Activated CD4-positive, alpha-beta T cell treated with anti-CD3 and anti-CD28 coated beads, Interleukin-2, Interleukin-4, amounts not matched to agents 100 ng/mL and 50 ng/mL, durations not matched to agents 16 hours and 8 hours (primary cell): ENCODE measurements at regions not wholly inside any gene's neighbourhood (a gene's known extent, or its start where the extent isn't known, plus 50 kb on each side); places are given as distances from the start of the nearest gene placed in this dataset.

Source experiments
- DNase-seq: peaks from one replicate; pipeline ENCODE4 v3.0.0-alpha.2; 2020; ENCODE audit warnings: low spot score

DNA sequence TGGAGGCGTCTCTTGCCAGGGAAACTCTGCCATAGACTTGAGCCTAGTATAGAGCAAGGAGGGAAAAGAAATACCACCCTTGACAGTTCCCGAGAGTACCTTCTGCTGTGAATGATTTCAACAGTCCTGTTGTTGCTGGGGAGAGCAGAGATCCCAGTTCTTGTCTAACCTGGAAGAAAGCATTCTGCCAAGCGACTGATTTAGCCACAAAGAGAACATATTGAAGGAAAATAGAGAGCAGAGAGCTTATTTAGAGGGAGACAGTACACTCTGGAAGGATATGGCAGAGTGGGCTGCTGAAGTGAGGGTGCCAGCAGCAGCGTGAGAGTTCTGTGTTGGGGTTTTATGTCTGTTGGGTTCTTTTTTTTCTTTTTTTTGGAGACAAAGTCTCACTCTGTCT lies 966.9 kb upstream of the TMEM132C start:
- no peak for DNase-seq

DNA sequence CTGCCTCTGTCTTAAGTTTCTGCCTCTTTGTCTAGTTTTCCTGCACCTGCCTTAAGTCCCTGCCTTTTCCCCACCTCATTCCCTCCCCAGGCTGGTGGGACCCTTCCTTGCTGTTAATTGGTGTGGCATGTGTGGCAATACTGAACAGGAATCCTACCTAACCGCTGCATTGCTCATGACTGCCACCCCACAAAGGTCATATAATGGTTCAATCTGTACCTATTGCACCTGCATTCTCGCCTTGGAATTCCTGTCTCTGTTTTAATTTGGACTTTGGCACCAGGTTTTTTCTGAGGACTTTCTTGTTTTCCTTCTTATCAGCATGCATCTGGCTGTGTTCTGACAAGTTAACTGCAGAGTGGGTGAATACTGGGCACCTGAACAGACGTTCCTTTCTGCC lies 966.2 kb upstream of the TMEM132C start:
- DNase-seq: no peak

DNA sequence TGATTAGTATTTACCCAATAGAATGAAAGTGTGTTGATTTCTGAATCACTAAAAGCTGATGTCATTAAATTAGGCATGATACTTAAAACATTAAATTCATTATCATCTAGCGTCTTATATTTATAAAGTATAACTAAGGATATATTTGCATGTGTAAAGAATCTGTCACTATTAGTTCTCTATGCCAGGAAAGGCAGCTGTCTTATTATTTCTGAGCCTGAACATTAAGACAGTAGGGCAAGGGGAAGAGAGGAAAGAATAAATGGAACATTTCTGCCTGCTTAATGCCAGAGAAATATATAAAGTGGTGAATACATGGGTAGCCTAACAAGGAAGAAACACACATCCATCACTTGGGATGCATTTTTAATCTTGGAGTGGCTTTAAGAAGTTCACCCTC lies 965.1 kb upstream of the TMEM132C start:
- no peak for DNase-seq

DNA sequence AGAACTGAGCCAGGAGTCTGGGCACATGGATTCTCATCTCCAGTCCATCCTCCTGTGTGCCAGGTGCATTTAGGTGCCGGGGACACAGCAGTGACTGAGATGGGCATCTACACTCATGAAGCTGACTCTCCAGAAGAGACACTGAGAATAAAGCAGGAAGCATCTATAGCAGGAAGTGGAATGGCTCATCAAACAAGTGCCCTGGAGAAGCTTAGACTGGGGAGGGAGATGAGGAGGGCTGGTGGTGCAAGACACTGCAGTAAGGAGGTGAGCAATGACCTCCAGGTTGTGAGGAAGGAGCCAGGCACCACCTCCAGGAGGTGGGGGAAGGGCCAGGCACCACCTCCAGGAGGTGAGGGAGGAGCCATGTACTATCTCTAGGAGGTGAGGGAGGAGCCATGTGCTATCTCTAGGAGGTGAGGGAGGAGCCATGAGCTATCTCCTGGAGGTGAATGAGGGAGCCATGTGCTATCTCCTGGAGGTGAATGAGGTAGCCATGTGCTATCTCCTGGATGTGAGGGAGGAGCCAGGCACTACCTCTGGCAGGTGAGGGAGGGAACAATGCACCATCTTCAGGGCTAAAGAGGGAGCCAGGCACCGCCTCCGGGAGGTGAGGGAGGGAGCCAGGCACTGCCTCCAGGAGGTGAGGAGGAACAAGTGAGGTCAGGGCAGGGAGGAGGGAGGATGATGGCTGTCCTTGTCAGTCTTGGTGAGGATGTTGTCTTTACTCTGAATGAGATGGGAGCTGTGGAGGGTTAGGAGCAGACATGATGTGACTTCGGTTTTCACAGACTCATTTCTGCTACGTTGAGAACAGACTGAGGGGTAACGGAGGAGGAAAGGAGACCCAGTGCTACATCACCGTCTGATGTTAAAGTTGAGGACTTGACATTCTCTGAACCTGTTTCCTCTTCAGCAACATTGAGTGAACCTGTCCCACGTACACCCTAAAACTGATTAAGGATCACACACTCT lies 961.9 kb upstream of the TMEM132C start:
- no peak for DNase-seq

DNA sequence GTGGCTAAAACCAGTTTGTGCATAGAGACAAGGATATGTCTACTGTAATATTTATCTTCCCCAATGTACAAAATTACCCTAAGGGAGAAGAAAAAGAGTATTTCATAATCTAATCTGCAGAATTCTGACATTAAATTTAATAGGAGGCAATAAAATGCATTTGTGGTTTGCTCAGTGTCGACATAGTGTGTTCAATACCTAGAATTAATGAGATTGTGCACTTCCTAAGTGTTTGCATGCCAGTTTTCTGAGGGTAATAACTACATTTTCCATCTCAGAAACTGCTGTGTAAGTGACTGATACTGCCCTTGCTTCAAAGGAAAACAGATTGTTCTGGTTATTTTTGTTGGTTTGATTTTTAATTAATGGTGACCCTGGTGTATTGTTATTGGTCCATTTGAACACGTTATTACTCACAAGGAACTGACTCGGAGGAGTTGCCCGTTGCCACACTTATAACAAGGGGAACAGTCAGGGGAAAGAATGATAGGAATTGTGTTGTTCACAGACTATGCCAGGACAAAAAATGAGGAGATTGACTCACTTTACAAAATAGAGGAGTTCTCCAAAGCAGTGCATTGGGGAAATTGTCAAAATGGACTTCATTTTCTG lies 960.3 kb upstream of the TMEM132C start:
- no peak for DNase-seq

DNA sequence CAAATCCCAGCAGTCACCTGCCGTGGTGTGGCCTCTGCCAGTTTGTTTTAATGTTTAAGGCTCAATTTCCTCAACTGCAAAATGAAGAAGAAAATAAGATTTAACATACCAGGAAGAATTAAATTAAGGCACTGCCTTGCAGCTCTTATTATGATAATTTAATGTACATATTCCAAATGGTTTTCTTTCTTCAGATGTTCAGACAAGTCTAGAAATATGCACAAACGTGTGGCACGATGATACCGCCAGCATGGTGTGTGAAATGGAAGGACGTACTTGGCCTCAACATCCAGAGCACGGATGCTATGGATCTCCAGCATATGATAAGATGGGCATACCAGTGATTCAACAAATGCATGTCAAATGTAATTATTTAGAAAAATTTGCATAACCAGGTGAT lies 959.4 kb upstream of the TMEM132C start:
- DNase-seq: no peak

DNA sequence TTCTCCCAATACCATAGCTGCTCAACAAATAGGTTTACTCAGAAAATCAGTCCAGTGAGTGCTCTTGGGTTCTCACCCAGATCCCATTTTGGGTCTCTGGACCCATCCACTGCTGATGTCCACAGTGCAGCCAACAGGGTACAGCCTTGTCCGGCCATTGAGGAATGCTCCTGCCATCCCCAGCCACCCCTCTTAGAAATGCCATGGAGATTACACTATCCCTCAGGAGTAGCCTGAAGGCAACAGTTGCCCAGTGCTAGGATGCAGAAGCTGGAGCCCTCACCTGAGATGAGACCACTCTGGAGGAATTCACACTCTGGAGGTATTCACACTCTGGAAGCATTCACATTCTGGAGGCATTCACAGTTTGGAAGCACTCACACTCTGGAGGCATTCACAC lies 958.8 kb upstream of the TMEM132C start:
- no peak for DNase-seq

DNA sequence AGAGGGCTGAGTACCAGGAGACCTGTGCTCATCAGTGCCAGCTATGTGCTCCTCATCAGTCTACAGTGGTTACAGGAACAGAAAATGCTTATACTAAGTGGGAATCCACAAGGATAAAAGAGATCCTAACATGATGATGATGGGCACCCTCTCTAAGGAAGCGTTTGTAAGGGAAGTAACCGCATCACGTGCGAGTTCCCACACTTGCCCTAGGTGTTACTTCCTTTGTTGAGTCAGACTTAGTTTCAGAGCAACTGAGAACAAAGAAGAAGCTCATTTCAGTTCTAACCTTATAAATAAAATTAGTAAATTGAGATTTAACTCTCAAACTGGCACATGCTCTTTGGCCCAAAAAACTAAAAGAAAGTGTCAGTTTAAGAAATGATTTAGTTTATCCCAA lies 956.4 kb upstream of the TMEM132C start:
- peak; percentile 45 for DNase-seq

DNA sequence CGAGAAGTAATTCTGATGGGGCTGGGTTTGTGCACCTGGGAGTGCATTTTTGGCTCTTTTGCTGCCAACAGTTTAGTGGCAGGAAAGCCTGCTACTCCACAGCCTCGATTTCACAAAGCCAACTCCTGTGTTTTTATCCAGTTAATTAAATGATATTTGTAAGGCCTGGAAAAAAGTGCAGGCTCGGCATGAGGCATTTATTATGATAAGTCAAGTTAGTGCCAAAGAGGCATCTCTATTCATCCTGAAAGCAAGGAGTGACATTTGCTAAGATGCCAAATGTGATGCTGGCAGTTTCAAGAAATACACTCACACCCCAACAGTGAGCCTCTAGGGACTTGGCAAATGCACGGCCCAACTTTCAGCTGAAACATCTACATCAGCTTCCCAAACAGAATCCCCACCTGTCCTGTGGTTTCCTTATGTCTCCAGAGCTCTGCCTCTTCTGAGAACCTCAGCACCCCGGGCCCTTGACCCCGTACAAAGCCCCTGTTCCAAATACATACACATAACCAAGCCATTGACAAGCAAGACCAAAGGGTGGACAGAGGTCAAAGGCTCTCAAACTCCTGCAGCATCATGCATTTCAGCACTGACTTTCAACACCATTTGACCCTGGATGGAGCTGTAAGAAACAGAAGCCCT lies 955.1 kb upstream of the TMEM132C start:
- peak; percentile 4 for DNase-seq

DNA sequence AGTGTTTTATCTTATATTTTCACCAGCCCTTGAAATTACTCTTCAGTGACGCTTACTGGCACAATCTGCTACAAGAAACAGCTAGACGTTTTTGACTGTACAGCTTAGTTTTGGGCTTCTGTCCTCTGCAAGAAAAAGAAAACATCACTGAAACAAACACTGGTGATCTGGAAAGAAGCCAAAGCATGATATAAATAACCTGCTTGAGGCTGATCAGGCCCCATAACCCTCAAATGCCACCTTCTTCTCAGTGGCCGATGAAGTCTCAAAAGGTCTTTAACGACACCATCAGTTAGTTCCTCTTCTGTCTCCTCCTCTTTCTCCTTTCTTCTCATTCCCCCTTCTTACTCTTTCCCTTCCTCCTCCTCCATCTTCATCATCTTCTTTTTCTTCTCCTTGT lies 942.3 kb upstream of the TMEM132C start:
- DNase-seq: no peak

DNA sequence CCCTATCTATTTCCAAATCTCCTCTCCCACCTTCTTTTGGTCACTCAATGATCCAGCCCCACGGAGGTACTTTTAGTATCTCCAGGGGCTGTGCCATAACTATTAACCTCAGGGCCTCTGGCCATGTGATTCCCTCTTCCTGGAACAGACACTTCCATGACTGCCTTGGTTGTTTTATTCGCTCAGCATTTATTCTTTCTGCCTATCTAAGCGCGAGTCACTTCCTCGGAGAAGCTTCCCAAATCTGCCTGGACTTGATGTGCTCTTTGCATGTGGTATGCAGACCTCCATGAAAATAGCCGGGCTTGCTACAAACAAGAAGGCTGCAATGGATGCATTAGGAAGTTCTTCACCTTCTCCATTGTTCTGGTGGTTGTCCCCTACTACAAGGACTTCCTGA lies 939.0 kb upstream of the TMEM132C start:
- DNase-seq: no peak

DNA sequence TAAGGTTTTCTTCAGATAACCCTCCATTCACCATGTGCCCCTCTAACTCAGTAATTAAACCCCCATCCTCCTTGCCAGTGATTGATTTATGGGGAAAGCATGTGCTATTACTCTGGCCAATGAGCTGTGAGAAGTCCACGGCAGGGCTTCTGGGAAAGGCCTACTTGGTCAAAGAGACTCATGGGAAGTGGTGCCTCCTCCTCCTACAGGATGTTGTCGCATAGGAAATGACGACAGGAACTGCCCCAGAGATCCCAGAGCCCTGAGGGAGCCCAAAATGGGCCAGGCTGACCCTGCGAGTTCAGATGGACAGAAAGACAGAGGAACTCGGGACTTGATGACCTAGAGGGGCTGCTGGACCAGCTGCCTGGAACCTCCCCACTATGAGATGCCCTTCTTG lies 938.1 kb upstream of the TMEM132C start:
- no peak for DNase-seq

DNA sequence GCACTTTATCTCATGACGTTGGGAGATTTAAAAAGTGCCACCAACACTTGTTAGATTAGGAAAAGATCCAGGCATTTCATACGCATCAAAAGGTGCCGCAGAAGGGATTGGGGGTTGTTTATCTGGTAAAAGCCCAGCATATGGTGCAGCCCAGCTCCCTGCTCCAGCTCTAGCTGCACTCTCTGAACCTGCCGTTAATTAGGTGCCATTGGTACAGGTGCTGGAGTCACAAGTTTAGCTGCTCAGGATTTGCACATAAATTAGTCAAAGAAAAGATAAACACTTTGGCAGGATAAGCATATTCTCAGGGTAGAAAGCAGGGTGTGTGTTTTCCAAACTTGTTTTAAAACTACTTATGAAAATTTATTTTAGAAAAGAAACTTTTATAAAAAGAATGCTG lies 932.6 kb upstream of the TMEM132C start:
- no peak for DNase-seq

DNA sequence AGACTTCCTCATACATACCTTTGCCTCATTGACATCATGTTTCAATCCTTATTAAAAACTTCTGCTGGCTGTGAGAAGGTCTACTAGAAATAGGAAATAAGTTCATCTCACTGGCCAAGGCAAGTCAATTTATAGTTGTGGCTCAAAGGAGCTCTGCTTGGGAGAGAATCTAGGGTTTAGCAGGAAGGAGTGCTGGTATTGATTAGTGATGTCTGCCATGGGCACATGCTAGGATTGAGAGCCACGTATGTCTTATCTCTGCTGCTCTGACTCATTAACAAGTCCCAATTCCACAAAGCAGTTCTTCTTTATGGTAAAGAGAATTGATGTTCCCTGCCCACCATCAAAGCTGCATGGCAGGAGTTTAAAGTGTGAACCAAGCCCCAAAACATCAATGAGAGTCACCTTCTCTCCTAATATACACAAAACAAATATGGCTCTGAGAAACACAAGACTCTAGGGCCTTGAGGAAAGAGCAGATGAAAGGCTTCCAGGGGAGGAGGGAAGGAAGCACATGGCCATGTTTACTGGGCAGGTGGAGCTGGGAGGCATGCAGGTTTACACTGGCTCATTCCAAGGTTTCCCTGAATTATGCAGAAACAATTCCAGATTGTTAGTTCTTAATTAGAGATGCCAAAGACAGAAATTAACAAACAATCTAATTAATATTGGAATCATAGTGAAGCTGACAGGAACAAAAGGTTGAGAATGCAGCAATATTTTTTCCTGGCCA lies 931.9 kb upstream of the TMEM132C start:
- DNase-seq: no peak

DNA sequence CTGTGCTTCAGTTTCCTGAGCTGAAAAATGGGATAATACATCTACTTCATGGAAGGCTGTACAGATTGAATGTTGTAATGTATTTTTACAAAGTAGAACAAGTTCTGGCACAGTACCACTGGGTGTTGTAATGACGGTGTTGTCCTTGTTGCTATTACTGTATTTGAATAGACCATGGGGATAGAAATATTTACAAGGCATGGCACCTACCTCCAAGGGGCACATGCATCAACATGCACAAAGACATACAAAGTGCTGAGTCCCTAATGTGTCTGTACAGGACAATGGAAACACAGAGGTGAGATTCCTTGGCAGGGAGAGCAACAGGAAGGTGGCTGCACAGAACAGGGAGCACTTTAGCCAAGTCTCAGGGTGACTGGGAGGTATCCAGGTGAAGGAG lies 930.6 kb upstream of the TMEM132C start:
- no peak for DNase-seq

DNA sequence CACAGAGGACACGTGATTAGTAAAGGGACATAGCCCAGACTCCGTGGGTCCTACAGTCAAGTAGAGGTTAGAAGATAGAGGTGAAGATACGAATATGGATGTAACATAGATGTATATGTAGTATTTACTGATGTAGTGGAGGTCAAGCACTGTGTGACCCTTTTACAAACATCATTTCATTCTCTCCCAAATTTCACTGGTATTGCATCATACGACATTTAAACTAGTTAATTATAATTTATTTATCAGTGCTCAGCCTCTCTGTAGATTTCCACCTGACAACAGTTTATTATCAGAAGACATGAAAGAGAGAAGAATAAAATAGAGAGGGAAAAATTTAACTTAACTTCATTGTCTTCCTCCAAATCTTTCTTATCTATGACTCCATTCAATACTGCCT lies 927.9 kb upstream of the TMEM132C start:
- no peak for DNase-seq

DNA sequence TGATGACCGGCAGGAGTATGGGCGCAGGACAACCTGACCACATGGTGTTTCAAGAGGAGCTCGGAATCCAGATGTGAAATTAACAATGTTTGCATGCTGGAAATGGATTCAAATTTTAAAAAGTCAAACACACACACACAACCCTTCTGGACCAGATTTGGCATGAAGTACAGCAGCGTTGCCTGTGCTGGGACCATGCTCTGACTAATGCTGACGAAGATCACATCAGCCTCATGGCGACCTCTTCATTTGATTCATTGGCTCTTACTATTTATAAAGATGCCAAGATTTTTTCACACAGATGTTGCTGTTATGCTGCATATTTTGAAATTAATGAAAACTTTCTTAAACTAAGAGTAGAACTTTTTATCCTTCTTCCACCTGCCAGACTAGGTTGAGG lies 926.6 kb upstream of the TMEM132C start:
- DNase-seq: no peak

DNA sequence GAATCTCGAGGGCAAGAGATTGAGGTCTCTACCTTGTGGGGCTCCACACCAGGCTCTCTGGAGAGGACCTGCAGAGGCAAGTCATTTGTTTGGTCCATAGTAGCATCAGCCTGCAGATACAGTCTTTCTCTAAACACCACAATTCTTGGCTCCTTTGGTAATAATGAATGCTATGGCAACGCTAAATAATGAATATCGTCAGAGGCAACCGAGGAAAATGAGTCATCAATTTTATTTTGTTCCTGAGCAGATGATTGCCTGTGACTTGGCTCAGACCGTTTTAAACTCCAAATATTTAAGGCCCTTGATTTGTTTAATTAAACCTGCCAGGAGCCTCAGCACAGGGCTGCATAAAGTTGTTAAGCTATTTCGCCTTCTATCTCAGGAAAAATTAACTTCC lies 924.1 kb upstream of the TMEM132C start:
- DNase-seq: no peak

DNA sequence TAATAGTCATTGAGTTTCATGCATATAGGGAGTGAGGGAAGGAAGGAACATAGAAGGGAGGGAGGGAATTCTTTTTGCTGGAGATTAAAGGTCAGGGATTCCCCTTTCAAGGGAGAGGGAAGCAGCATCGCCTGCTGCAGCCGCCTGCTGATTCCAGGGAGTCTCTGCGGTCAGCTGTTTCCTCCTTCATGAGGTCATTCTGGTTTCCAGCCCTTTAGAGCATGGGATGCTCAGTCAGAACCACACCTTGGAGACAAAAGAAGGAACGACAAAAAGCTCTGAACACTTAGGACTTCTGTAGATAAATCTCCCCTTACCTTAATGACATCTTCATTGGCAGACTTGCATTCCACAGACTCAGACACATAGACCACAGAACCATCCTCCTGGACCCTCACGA lies 923.0 kb upstream of the TMEM132C start:
- no peak for DNase-seq

DNA sequence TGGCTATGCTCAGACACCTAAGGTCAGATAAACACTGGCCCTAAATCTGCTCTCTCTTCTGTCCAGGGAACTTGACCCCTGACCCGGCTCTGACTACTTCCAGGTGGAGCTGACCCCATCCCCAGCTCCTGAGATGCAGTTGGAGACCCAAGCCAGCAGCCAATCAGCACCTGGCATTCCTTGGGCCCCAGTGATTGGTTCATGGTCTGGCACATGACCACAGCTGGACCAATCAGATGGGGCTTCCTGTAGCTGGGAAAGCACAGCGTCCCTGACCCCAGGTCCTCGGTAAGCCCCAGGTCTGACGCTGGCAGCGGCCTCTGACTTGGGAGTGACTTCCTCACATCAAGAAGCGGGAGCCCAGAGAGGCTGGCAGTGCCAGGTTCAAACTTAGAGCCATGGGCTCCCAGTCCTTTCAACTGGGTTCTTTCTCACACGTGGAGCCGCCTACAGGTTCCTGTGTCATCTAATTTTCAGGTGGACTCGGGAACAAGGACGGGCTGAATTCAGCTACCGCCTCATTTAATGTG lies 915.4 kb upstream of the TMEM132C start:
- no peak for DNase-seq

DNA sequence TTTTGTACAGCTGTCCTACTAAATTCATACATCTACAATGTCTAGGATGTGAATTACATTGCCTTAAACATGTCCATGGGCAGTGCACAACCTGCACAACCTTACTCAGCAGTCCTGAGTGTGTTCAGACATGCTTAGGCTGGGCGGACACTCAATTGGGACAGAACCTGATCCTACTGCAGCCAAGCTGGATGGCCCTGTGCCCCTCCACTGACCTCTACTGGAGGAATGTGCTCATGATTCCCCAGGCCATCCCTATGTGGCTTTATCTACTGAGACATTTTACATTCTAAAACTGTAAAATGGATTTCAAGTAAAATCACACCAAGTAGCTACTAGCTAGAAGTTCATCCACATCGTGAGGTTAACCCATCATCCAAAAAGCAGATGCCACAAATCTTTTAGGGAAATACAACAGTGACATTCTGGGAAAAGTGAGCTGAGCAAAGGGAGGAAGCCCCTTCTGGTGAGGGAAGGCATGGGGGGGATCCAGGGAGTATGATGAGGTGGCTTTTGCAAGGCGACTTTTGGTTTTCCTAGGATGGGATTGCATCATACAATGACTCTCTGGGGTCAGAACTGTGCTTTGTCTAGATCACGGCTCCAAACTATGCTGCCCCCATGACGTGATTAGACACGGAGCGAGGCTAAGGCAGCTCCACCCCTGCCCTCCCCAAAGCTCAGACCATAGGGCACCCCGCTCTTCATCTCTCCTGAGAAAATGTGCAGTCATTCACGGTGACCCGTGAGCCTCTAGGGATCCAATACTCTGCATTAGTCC lies 911.7 kb upstream of the TMEM132C start:
- DNase-seq: no peak
